ENCODE measurements at regions not wholly inside any gene's neighbourhood (a gene's known extent, or its start where the extent isn't known, plus 50 kb on each side); places are given as distances from the start of the nearest gene placed in this dataset.
A peak's percentile ranks its signal among the peaks of the same experiment; 100 is the strongest.
"Not testable (repeated sequence)": the region's sequence is repeated elsewhere in the genome, so short reads cannot be mapped to it uniquely, and the experiment has no call there.

GRCh38 chr18:51463483-51464136 is 266.1 kb upstream of the MEX3C start:
- no peak for DNase-seq

- DNase-seq: no peak
These were observed 281.4 kb upstream of the MEX3C start for GRCh38 chr18:51478908-51479307.

- no peak for DNase-seq
These were observed 282.3 kb upstream of the MEX3C start for GRCh38 chr18:51479736-51480135.

GRCh38 chr18:51480407-51481261 is 283.2 kb upstream of the MEX3C start:
- no peak for DNase-seq

- no peak for DNase-seq
These were observed 289.4 kb upstream of the MEX3C start for GRCh38 chr18:51486735-51487366.

GRCh38 chr18:51490417-51490816 is 292.9 kb upstream of the MEX3C start:
- DNase-seq: no peak

- no peak for DNase-seq
These were observed 293.4 kb upstream of the MEX3C start for GRCh38 chr18:51490860-51491259.

GRCh38 chr18:51491678-51492372 is 294.3 kb upstream of the MEX3C start:
- no peak for DNase-seq

- DNase-seq: peak in 1 of 2 experiments; percentile 1
These were observed 300.8 kb upstream of the MEX3C start for GRCh38 chr18:51498085-51498855.

- no peak for DNase-seq
These were observed 305.9 kb upstream of the MEX3C start for GRCh38 chr18:51503351-51503750.

GRCh38 chr18:51506811-51507210 is 309.3 kb upstream of the MEX3C start:
- no peak for DNase-seq

- DNase-seq: not testable (repeated sequence)
These were observed 310.9 kb upstream of the MEX3C start for GRCh38 chr18:51508410-51508809.

- no peak for DNase-seq
These were observed 312.5 kb upstream of the MEX3C start for GRCh38 chr18:51510020-51510419.

GRCh38 chr18:51513517-51513916 is 316.0 kb upstream of the MEX3C start:
- DNase-seq: no peak

- no peak for DNase-seq
These were observed 316.6 kb upstream of the MEX3C start for GRCh38 chr18:51514128-51514527.

- no peak for DNase-seq
These were observed 319.1 kb upstream of the MEX3C start for GRCh38 chr18:51516478-51517038.

GRCh38 chr18:51519571-51519970 is 322.1 kb upstream of the MEX3C start:
- DNase-seq: no peak

- no peak for DNase-seq
These were observed 323.2 kb upstream of the MEX3C start for GRCh38 chr18:51520676-51521180.

GRCh38 chr18:51522338-51522737 is 324.9 kb upstream of the MEX3C start:
- no peak for DNase-seq

GRCh38 chr18:51522821-51523220 is 325.3 kb upstream of the MEX3C start:
- no peak for DNase-seq

- no peak for DNase-seq
These were observed 326.2 kb upstream of the MEX3C start for GRCh38 chr18:51523671-51524070.
